ENCODE measurements at regions not wholly inside any gene's neighbourhood (a gene's known extent, or its start where the extent isn't known, plus 50 kb on each side); places are given as distances from the start of the nearest gene placed in this dataset.

GRCh38 chr2:8028981-8029380 lies 652.9 kb upstream of the ID2 start:
- TF ChIP-seq CTCF (IDR thresholded peaks at IDR 0.05; ENCODE audit: low read depth, low read length, poor library complexity, severe bottlenecking) (no peak), EZH2phosphoT487 (IDR thresholded peaks at IDR 0.05; ENCODE audit: borderline replicate concordance, low read length) (no peak)

Measured in DOHH2 (cell line).